B cell (primary cell): ENCODE measurements at regions not wholly inside any gene's neighbourhood (a gene's known extent, or its start where the extent isn't known, plus 50 kb on each side); places are given as distances from the start of the nearest gene placed in this dataset.

Experiments
- ATAC-seq: fragments of 200-7000 bp; cut with Tn5 transposase; one replicate; pipeline ENCODE4 v1.10.0; 2021; ENCODE audit warnings: low read depth, mild to moderate bottlenecking, moderate number of reproducible peaks, moderate library complexity
- CTCF ChIA-PET: fragments of 350-600 bp; sonication (Branson Sonifier 250); formaldehyde crosslinking; loops from one replicate; lab custom pipeline; 2021; ENCODE audit warnings: antibody characterized with exemption, inconsistent platforms; lab: Charles Lee
- POLR2A ChIA-PET: fragments of 350-600 bp; sonication (Branson Sonifier 250); formaldehyde crosslinking; loops from one replicate; lab custom pipeline; 2021; ENCODE audit warnings: antibody characterized with exemption; lab: Charles Lee
- DNase-seq: peaks from one replicate; pipeline ENCODE4 v3.0.0; 2013
- H2AFZ ChIP-seq: 2 replicates; pipeline ENCODE4 v1.6.1; 2012; ENCODE audit warnings: mild to moderate bottlenecking, low read depth, low read length; ENCODE audit not compliant: insufficient read depth, poor library complexity, severe bottlenecking
- H3K27ac ChIP-seq, 2 donors: 1 replicate in 1 of 2; 2 replicates in 1 of 2; pipeline ENCODE4 v1.5.1; 2012 to 2013; ENCODE audit warnings: low read length in 2 of 2, mild to moderate bottlenecking in 2 of 2, moderate library complexity in 1 of 2
- H3K27me3 ChIP-seq, 4 experiments: fragments of 200-600 bp in 1 of 4; sonication (generic) in 1 of 4; replicated peaks in 1 of 4; 1 replicate in 2 of 4; 2 replicates in 2 of 4; pipeline versions ENCODE4 v1.6.1 to v1.7.0; 2013 to 2016; ENCODE audit warnings: low read length in 3 of 4, mild to moderate bottlenecking in 2 of 4, mixed read lengths in 1 of 4, moderate library complexity in 1 of 4; ENCODE audit not compliant: insufficient read depth in 4 of 4, control insufficient read depth in 3 of 4; ENCODE audit errors: control extremely low read depth in 1 of 4
- H3K36me3 ChIP-seq, 2 experiments: replicated peaks in 1 of 2; 1 replicate in 1 of 2; 2 replicates in 1 of 2; pipeline versions ENCODE4 v1.6.1 to v1.7.1; 2013; ENCODE audit warnings: low read length in 1 of 2; ENCODE audit not compliant: insufficient read depth in 2 of 2, control insufficient read depth in 1 of 2; ENCODE audit errors: control extremely low read depth in 1 of 2, extremely low read depth in 1 of 2
- H3K4me1 ChIP-seq, 2 donors: fragments of 200-600 bp in 1 of 2; sonication (generic) in 1 of 2; 1 replicate in 1 of 2; 2 replicates in 1 of 2; pipeline versions ENCODE4 v1.5.1 to v1.6.1; 2013 to 2017; ENCODE audit warnings: low read length in 2 of 2; ENCODE audit not compliant: control insufficient read depth in 2 of 2, insufficient read depth in 2 of 2
- H3K4me2 ChIP-seq: replicated peaks from 2 replicates; pipeline ENCODE3; 2012; ENCODE audit warnings: mild to moderate bottlenecking, low read depth, low read length; ENCODE audit not compliant: poor library complexity, severe bottlenecking
- H3K4me3 ChIP-seq, 5 experiments: fragments of 200-600 bp in 1 of 5; sonication (generic) in 1 of 5; 1 replicate in 3 of 5; 2 replicates in 2 of 5; pipeline versions ENCODE4 v1.5.1 to v1.7.0; 2011 to 2016; ENCODE audit warnings: low read length in 4 of 5, mild to moderate bottlenecking in 4 of 5, low read depth in 2 of 5, control low read depth in 1 of 5, moderate library complexity in 1 of 5; ENCODE audit not compliant: insufficient read depth in 1 of 5; ENCODE audit errors: control extremely low read depth in 1 of 5, extremely low read depth in 1 of 5
- H3K79me2 ChIP-seq: fragments of 200-600 bp; sonication (generic); one replicate; pipeline ENCODE4 v1.6.0; 2016; ENCODE audit warnings: low read length; ENCODE audit not compliant: control insufficient read depth, insufficient read depth
- H3K9ac ChIP-seq: fragments of 200-600 bp; sonication (generic); 2 replicates; pipeline ENCODE4 v1.6.1; 2017; ENCODE audit warnings: mild to moderate bottlenecking, low read length, moderate library complexity
- H3K9me3 ChIP-seq, 3 donors: one replicate each; pipeline versions ENCODE4 v1.6.1 to v1.7.1; 2013; ENCODE audit warnings: low read length in 2 of 3; ENCODE audit not compliant: control insufficient read depth in 2 of 3, insufficient read depth in 1 of 3; ENCODE audit errors: control extremely low read depth in 1 of 3
- H4K20me1 ChIP-seq: 2 replicates; pipeline ENCODE4 v1.6.0; 2012; ENCODE audit warnings: mild to moderate bottlenecking, low read length; ENCODE audit not compliant: insufficient read depth, control insufficient read depth, poor library complexity, severe bottlenecking
- H3K27ac Mint-ChIP-seq: one replicate; pipeline ENCODE4 v1.8.0; 2021; ENCODE audit warnings: mixed read lengths
- H3K27me3 Mint-ChIP-seq: one replicate; pipeline ENCODE4 v1.8.0; 2021; ENCODE audit warnings: mixed read lengths
- H3K4me1 Mint-ChIP-seq: one replicate; pipeline ENCODE4 v1.8.0; 2021; ENCODE audit warnings: mixed read lengths
- H3K4me3 Mint-ChIP-seq: one replicate; pipeline ENCODE4 v1.8.0; 2021; ENCODE audit warnings: mixed read lengths
- H3K9me3 Mint-ChIP-seq: one replicate; pipeline ENCODE4 v1.8.0; 2022; ENCODE audit warnings: mixed read lengths; ENCODE audit not compliant: insufficient read depth
- CTCF ChIP-seq: fragments of 200-600 bp; IDR thresholded peaks from one replicate; pipeline ENCODE4 v1.8.0; 2022; ENCODE audit warnings: antibody characterized with exemption, mild to moderate bottlenecking
- EZH2 ChIP-seq: IDR thresholded peaks from 2 replicates; pipeline ENCODE4 v1.6.1; 2012; ENCODE audit warnings: borderline replicate concordance, low read depth, mild to moderate bottlenecking, moderate library complexity, low read length; ENCODE audit not compliant: insufficient read depth, poor library complexity, severe bottlenecking
- WGBS: methylation state at CpG from one replicate; pipeline ENCODE4 v1.1.5; 2013; ENCODE audit warnings: missing lambda C conversion rate; ENCODE audit not compliant: insufficient coverage; 5-methylcytosine and 5-hydroxymethylcytosine counted together
- intact Hi-C: fragments of 100-400 bp; cut with micrococcal nuclease; formaldehyde crosslinking; loops from one replicate; pipeline ENCODE4 v1.10.0; 2022

- Histone ChIP-seq H3K4me3 (no peak overlapping the region), H3K9ac (no peak overlapping the region), H3K4me2 (no peak overlapping the region), H3K4me1 (no peaks in the 10 kb centered on the region), H3K27me3 (no peaks in the 10 kb centered on the region), H3K27ac (no peak overlapping the region), H3K79me2 (no peaks in the 10 kb centered on the region), H3K9me3 (no peaks in the 10 kb centered on the region), H4K20me1 (no peaks in the 10 kb centered on the region), H2AFZ (no peak overlapping the region), H3K36me3 (no peaks in the 10 kb centered on the region)
- H3K27ac Mint-ChIP-seq: no peak overlapping the region
- POLR2A ChIA-PET: no interaction called here
- 92% methylated on average over 2 of the region's 3 CpGs for WGBS
- ATAC-seq (no peak), DNase-seq (no peak)
- no peaks in the 10 kb centered on the region for H3K9me3 Mint-ChIP-seq
- H3K4me3 Mint-ChIP-seq: no peak overlapping the region
- H3K4me1 Mint-ChIP-seq: no peaks in the 10 kb centered on the region
- CTCF ChIA-PET: no interaction called here
- intact Hi-C loops: no loop called here
- TF ChIP-seq CTCF (no peak), EZH2 (no peak)
- H3K27me3 Mint-ChIP-seq: no peaks in the 10 kb centered on the region
Observed at GRCh38 chrY:7963393-7963792, 1051.8 kb upstream of the AMELY start.

- Histone ChIP-seq H3K27ac (no peak overlapping the region), H3K4me3 (no peak overlapping the region), H3K27me3 (no peaks in the 10 kb centered on the region), H4K20me1 (no peaks in the 10 kb centered on the region), H2AFZ (no peak overlapping the region), H3K4me2 (no peak overlapping the region), H3K36me3 (no peaks in the 10 kb centered on the region), H3K9me3 (no peaks in the 10 kb centered on the region), H3K9ac (no peak overlapping the region), H3K79me2 (no peaks in the 10 kb centered on the region), H3K4me1 (no peaks in the 10 kb centered on the region)
- WGBS: no CpG with 5 or more reads among the region's 1 CpG
- Mint-ChIP-seq H3K4me1 (no peaks in the 10 kb centered on the region), H3K27ac (no peak overlapping the region), H3K4me3 (no peak overlapping the region), H3K27me3 (no peaks in the 10 kb centered on the region), H3K9me3 (no peaks in the 10 kb centered on the region)
- TF ChIP-seq EZH2 (no peak), CTCF (no peak)
- ChIA-PET POLR2A (no interaction called here), CTCF (no interaction called here)
- intact Hi-C loops: no loop called here
- ATAC-seq (no peak), DNase-seq (no peak)
Observed at GRCh38 chrY:7962350-7962749, 1050.8 kb upstream of the AMELY start.
